ENCODE measurements at regions not wholly inside any gene's neighbourhood (a gene's known extent, or its start where the extent isn't known, plus 50 kb on each side); places are given as distances from the start of the nearest gene placed in this dataset.
"Not testable (repeated sequence)": the region's sequence is repeated elsewhere in the genome, so short reads cannot be mapped to it uniquely, and the experiment has no call there.

- DNase-seq (ENCODE audit: low spot score), result no peak
- WGBS, result 77% methylated on average over 9 of the region's 9 CpGs
Measured at GRCh38 chr7:20913853-20914252, 127.2 kb upstream of the SP8 start.

GRCh38 chr7:20916311-20916710 is 129.6 kb upstream of the SP8 start:
- TF ChIP-seq POLR2A (IDR thresholded peaks at IDR 0.05) (no peak), POLR2AphosphoS5 (IDR thresholded peaks at IDR 0.05) (no peak), CTCF (IDR thresholded peaks at IDR 0.05) (no peak)
- WGBS, result 20% methylated on average over 1 of the region's 1 CpG
- intact Hi-C loops (cut with DNase I), result no loop called here
- Histone ChIP-seq H3K4me1 (replicated peaks) (no peaks in the 10 kb centered on the region), H3K9me3 (no peaks in the 10 kb centered on the region), H3K4me3 (no peak overlapping the region), H3K27ac (no peak overlapping the region), H3K36me3 (no peaks in the 10 kb centered on the region), H3K27me3 (replicated peaks; ENCODE audit: insufficient read depth) (no peaks in the 10 kb centered on the region)
- no peak for DNase-seq (ENCODE audit: low spot score)

More at GRCh38 chr7:20913853-20914252, 127.2 kb upstream of the SP8 start:
- Histone ChIP-seq H3K36me3 (no peaks in the 10 kb centered on the region), H3K9me3 (no peaks in the 10 kb centered on the region), H3K27me3 (replicated peaks; ENCODE audit: insufficient read depth) (no peaks in the 10 kb centered on the region), H3K4me3 (no peak overlapping the region), H3K4me1 (replicated peaks) (no peaks in the 10 kb centered on the region), H3K27ac (no peak overlapping the region)
- intact Hi-C loops (cut with DNase I), result no loop called here
- TF ChIP-seq CTCF (IDR thresholded peaks at IDR 0.05), result no peak
- no peak for TF ChIP-seq POLR2AphosphoS5 (IDR thresholded peaks at IDR 0.05)
- TF ChIP-seq POLR2A (IDR thresholded peaks at IDR 0.05), result no peak

GRCh38 chr7:20917603-20918002 is 130.9 kb upstream of the SP8 start:
- TF ChIP-seq POLR2AphosphoS5 (IDR thresholded peaks at IDR 0.05), result no peak
- no peak for TF ChIP-seq CTCF (IDR thresholded peaks at IDR 0.05)
- intact Hi-C loops (cut with DNase I), result no loop called here

GRCh38 chr7:20918156-20918555 is 131.5 kb upstream of the SP8 start:
- 96% methylated on average over 4 of the region's 4 CpGs for WGBS
- Histone ChIP-seq H3K27ac (no peak overlapping the region), H3K9me3 (no peaks in the 10 kb centered on the region), H3K36me3 (no peaks in the 10 kb centered on the region), H3K4me1 (replicated peaks) (no peaks in the 10 kb centered on the region), H3K27me3 (replicated peaks; ENCODE audit: insufficient read depth) (no peaks in the 10 kb centered on the region), H3K4me3 (no peak overlapping the region)
- no peak for DNase-seq (ENCODE audit: low spot score)
- TF ChIP-seq POLR2A (IDR thresholded peaks at IDR 0.05), result no peak
- no peak for TF ChIP-seq CTCF (IDR thresholded peaks at IDR 0.05)
- TF ChIP-seq POLR2AphosphoS5 (IDR thresholded peaks at IDR 0.05), result no peak
- intact Hi-C loops (cut with DNase I), result no loop called here

More at GRCh38 chr7:20917603-20918002, 130.9 kb upstream of the SP8 start:
- Histone ChIP-seq H3K36me3 (no peaks in the 10 kb centered on the region), H3K4me3 (no peak overlapping the region), H3K27ac (no peak overlapping the region), H3K27me3 (replicated peaks; ENCODE audit: insufficient read depth) (no peaks in the 10 kb centered on the region), H3K4me1 (replicated peaks) (no peaks in the 10 kb centered on the region), H3K9me3 (no peaks in the 10 kb centered on the region)
- 36% methylated on average over 3 of the region's 3 CpGs for WGBS
- DNase-seq (ENCODE audit: low spot score), result no peak

- DNase-seq (ENCODE audit: low spot score); H3K9me3 ChIP-seq; H3K27me3 ChIP-seq (replicated peaks; ENCODE audit: insufficient read depth); H3K4me3 ChIP-seq; intact Hi-C loops (cut with DNase I); H3K27ac ChIP-seq; H3K4me1 ChIP-seq (replicated peaks); H3K36me3 ChIP-seq: not testable (repeated sequence)
Measured at GRCh38 chr7:20927178-20927577, 140.5 kb upstream of the SP8 start.
